ENCODE measurements at regions not wholly inside any gene's neighbourhood (a gene's known extent, or its start where the extent isn't known, plus 50 kb on each side); places are given as distances from the start of the nearest gene placed in this dataset.

GRCh38 chr21:34280959-34281358, 82.8 kb upstream of the KCNE2 start:
- no peak for FAIRE-seq
- POLR2A ChIA-PET = no interaction called here
- ATAC-seq = no peak

More at GRCh38 chr21:34280959-34281358, 82.8 kb upstream of the KCNE2 start:
- H3K27ac ChIP-seq (ENCODE audit: extremely low read length, insufficient read depth, low read length) = no peak overlapping the region
- H4K20me1 ChIP-seq (ENCODE audit: insufficient read depth, low read length) = no peaks in the 10 kb centered on the region
- no peak overlapping the region for H3K9ac ChIP-seq (ENCODE audit: insufficient read depth, low read depth, low read length)
- CTCF ChIA-PET (ENCODE audit: low intra/inter-chr PET ratio, low total read pairs) = no interaction called here
- H3K4me2 ChIP-seq (ENCODE audit: low read depth, low read length) = no peak overlapping the region
- no peak for DNase-seq (ENCODE audit: low spot score)
- WGBS (ENCODE audit: low lambda C conversion rate) = 52% methylated on average over 9 of the region's 9 CpGs
- no peak overlapping the region for H3K4me3 ChIP-seq (replicated peaks in 1 of 3; ENCODE audit: insufficient read depth in 1 of 3, low read depth in 2 of 3, low read length in 3 of 3)
- peaks cover 0 to 35% of the 10 kb centered on the region in 2 experiments; a peak in 3 of 5 replicates for H3K27me3 ChIP-seq (ENCODE audit: control insufficient read depth in 1 of 2, insufficient read depth in 2 of 2, low read length in 2 of 2)
- intact Hi-C loops (cut with micrococcal nuclease; ENCODE audit: unreplicated experiment) = no loop called here
- in situ Hi-C loops (cut with HindIII; ENCODE audit: extremely low pct_ligation_motif_present, low pct_unique_long_range_greater_than_20kb) = no loop called here
- TF ChIP-seq ZFAT (CRISPR knock-in tag; conservative IDR thresholded peaks at IDR 0.05) (no peak), ZNF672 (CRISPR knock-in tag; IDR thresholded peaks at IDR 0.05) (no peak), ZNF850 (CRISPR knock-in tag; conservative IDR thresholded peaks at IDR 0.05) (no peak), ZNF674 (CRISPR knock-in tag; IDR thresholded peaks at IDR 0.05; ENCODE audit: low read depth) (no peak), DMTF1 (CRISPR knock-in tag; IDR thresholded peaks at IDR 0.05) (no peak), ZNF275 (CRISPR knock-in tag; IDR thresholded peaks at IDR 0.05; ENCODE audit: borderline replicate concordance) (no peak), PLSCR1 (CRISPR knock-in tag; IDR thresholded peaks at IDR 0.05; ENCODE audit: borderline replicate concordance) (no peak), CBX2 (IDR thresholded peaks at IDR 0.05; ENCODE audit: low read depth, low read length) (no peak), CBX2 (CRISPR knock-in tag; IDR thresholded peaks at IDR 0.05; ENCODE audit: low read depth) (no peak), SRF (IDR thresholded peaks at IDR 0.05; ENCODE audit: low read depth, low read length) (no peak), RBM39 (IDR thresholded peaks at IDR 0.05; ENCODE audit: low read depth, low read length, poor library complexity, severe bottlenecking) (no peak), TFAP4 (IDR thresholded peaks at IDR 0.05; ENCODE audit: borderline replicate concordance, low read depth) (no peak), ZBTB7A (CRISPR knock-in tag; IDR thresholded peaks at IDR 0.05) (no peak), MXD1 (CRISPR knock-in tag; IDR thresholded peaks at IDR 0.05) (no peak), ZBTB21 (CRISPR knock-in tag; IDR thresholded peaks at IDR 0.05) (no peak), KAT7 (CRISPR knock-in tag; IDR thresholded peaks at IDR 0.05; ENCODE audit: borderline replicate concordance) (no peak), PAF1 (CRISPR knock-in tag; IDR thresholded peaks at IDR 0.05) (no peak)
- no TSS peak for BruUV-seq (replicated peaks)
- H2AFZ ChIP-seq (ENCODE audit: low read length) = no peak overlapping the region
- H3K4me1 ChIP-seq (ENCODE audit: insufficient read depth, low read length) = no peaks in the 10 kb centered on the region
- peaks cover 4% of the 10 kb centered on the region; the same call in 1 of the 2 replicates for H3K9me3 ChIP-seq (ENCODE audit: low read length)
- no peaks in the 10 kb centered on the region for H3K79me2 ChIP-seq (ENCODE audit: insufficient read depth, low read length)
- H3K36me3 ChIP-seq (replicated peaks in 1 of 2; ENCODE audit: control insufficient read depth in 1 of 2, insufficient read depth in 2 of 2, low read length in 2 of 2) = no peaks in the 10 kb centered on the region

All from HepG2 (cell line).